Lower leg skin (tissue), 3 donors: ENCODE measurements at regions not wholly inside any gene's neighbourhood (a gene's known extent, or its start where the extent isn't known, plus 50 kb on each side); places are given as distances from the start of the nearest gene placed in this dataset.

Experiments used
- CTCF ChIP-seq, 3 donors: fragments of 450-650 bp; IDR thresholded peaks; one replicate each; pipeline ENCODE4 v1.5.1; 2016; ENCODE audit warnings: antibody characterized with exemption in 3 of 3, mild to moderate bottlenecking in 3 of 3, moderate library complexity in 2 of 3
- POLR2A ChIP-seq, 2 donors: fragments of 450-650 bp; IDR thresholded peaks; one replicate each; pipeline ENCODE4 v1.6.1; 2016 to 2017; ENCODE audit warnings: antibody characterized with exemption in 2 of 2, mild to moderate bottlenecking in 1 of 2, moderate library complexity in 1 of 2

GRCh38 chr11:116117331-116118137 lies 613.3 kb upstream of the CADM1 start:
- no peak for TF ChIP-seq CTCF (IDR thresholded peaks at IDR 0.05)
- no peak for TF ChIP-seq POLR2A (IDR thresholded peaks at IDR 0.05)
